HG03108 (cell line): ENCODE measurements at regions not wholly inside any gene's neighbourhood (a gene's known extent, or its start where the extent isn't known, plus 50 kb on each side); places are given as distances from the start of the nearest gene placed in this dataset.

ENCODE experiments used
- ATAC-seq: cut with Tn5 transposase; IDR thresholded peaks from one replicate; pipeline ENCODE4 v1.9.1; 2021; ENCODE audit warnings: moderate library complexity; ENCODE audit not compliant: unreplicated experiment

GRCh38 chrX:7233580-7234406 lies 85.8 kb upstream of the PUDP start:
- ATAC-seq: no peak

- no peak for ATAC-seq
These were observed 80.3 kb upstream of the PUDP start for GRCh38 chrX:7228226-7228625.

GRCh38 chrX:7225338-7225737 lies 77.4 kb upstream of the PUDP start:
- no peak for ATAC-seq

- no peak for ATAC-seq
These were observed 75.3 kb upstream of the PUDP start for GRCh38 chrX:7223271-7223670.

GRCh38 chrX:7220121-7220520 lies 72.2 kb upstream of the PUDP start:
- ATAC-seq: no peak

GRCh38 chrX:7219153-7219705 lies 71.3 kb upstream of the PUDP start:
- ATAC-seq: no peak

- ATAC-seq: no peak
These were observed 70.6 kb upstream of the PUDP start for GRCh38 chrX:7218321-7219152.

GRCh38 chrX:7216981-7217587 lies 69.1 kb upstream of the PUDP start:
- no peak for ATAC-seq

GRCh38 chrX:7215842-7216241 lies 67.9 kb upstream of the PUDP start:
- ATAC-seq: no peak

GRCh38 chrX:7214251-7214650 lies 66.3 kb upstream of the PUDP start:
- no peak for ATAC-seq

GRCh38 chrX:7205037-7205577 lies 57.2 kb upstream of the PUDP start:
- ATAC-seq: no peak

GRCh38 chrX:7204619-7205018 lies 56.7 kb upstream of the PUDP start:
- no peak for ATAC-seq

GRCh38 chrX:7202206-7202605 lies 54.3 kb upstream of the PUDP start:
- ATAC-seq: no peak

GRCh38 chrX:7201496-7201895 lies 53.5 kb upstream of the PUDP start:
- ATAC-seq: no peak

GRCh38 chrX:7198499-7198898 lies 50.5 kb upstream of the PUDP start:
- no peak for ATAC-seq
